ENCODE measurements at regions not wholly inside any gene's neighbourhood (a gene's known extent, or its start where the extent isn't known, plus 50 kb on each side); places are given as distances from the start of the nearest gene placed in this dataset.
"Not testable (repeated sequence)": the region's sequence is repeated elsewhere in the genome, so short reads cannot be mapped to it uniquely, and the experiment has no call there.

DNA sequence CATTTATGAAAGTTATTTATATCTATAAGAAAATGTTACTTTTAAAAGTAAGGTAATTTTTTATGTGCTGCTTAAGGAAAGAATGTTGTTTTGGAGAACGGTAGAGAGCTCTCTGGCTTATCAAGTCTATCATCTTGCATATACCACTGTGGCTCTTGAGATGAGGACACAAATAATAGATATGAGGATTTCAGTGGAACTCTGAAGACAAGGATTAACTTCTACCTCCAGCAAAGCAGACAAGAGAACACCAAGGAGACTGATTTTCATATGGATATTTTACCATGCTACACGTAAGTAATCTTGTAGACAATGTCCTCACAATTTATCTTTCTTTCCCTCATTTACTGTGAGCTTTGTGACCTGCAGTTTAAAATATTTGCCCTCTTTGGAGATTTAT is 557.5 kb upstream of the NDST4 start:
- no peak for FAIRE-seq

GRCh38 chr4:115668396-115668795 is 555.0 kb upstream of the NDST4 start:
- FAIRE-seq (no peak), DNase-seq (ENCODE audit: low spot score) (no peak)

More for the DNA sequence above, 557.5 kb upstream of the NDST4 start:
- DNase-seq (ENCODE audit: low spot score): no peak

DNA sequence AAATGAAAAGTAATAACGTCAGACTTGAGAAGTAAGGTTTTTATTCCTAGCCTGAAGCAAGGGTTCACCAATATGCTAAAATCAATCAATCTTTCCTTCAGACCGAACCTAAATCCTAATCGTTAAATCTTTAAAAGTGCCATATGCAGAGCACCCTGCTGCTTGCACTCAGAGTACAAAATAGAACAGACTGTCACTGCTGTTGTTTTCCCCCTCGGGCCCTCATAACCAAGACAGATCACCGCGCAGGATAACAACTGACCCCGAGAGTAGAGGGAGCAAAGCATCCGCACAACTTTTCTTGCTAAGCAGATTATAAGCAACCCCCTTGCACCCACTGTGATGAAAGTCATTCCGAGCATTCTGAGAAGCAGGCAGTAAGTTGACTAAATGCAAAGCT is 550.9 kb upstream of the NDST4 start:
- FAIRE-seq: no peak
- DNase-seq (ENCODE audit: low spot score): no peak

DNA sequence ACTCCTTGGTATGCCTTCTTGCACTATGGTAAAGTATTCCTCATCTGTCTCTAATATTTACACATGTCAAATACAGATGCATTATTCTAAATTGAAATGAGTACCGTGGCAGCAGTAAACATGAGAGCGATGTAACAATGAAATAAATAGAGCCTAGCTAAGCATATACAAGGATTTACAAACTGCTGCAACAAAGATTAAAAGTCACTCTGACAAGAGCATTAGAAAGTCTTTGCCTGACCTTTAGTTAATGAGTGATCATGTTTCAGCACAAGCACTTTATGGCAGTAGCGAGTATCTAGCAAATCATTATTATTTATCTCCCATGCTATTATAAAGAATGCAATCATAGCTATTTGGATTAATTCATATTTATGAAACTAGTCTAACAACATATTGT is 547.0 kb upstream of the NDST4 start:
- no peak for FAIRE-seq
- no peak for DNase-seq (ENCODE audit: low spot score)

GRCh38 chr4:115657991-115658650 is 544.7 kb upstream of the NDST4 start:
- DNase-seq (ENCODE audit: low spot score) (no peak), FAIRE-seq (no peak)

GRCh38 chr4:115655626-115656025 is 542.2 kb upstream of the NDST4 start:
- no peak for FAIRE-seq
- no peak for DNase-seq (ENCODE audit: low spot score)

DNA sequence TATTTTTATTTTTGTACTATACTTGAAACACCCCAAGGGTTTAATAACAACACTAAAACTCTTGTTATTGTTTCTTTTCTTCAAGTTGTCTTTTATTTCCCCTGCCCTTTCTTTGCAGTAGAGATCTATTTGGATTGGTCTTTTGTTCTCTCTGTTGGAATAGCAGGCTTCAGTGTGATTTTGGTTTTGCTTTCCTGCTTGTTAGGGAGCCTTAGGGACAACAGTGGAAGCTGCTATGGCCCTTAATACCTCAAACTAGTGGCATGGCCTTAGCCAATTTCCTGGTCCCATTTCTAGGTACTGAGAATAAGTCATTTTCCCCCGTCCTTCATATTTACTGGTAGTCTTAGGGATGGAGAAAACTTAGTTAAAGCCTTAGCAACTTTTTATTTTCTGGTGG is 535.4 kb upstream of the NDST4 start:
- no peak for DNase-seq (ENCODE audit: low spot score)
- no peak for FAIRE-seq

GRCh38 chr4:115629270-115629669 is 515.9 kb upstream of the NDST4 start:
- no peak for FAIRE-seq
- DNase-seq (ENCODE audit: low spot score): no peak

- FAIRE-seq: no peak
- DNase-seq (ENCODE audit: low spot score): no peak
These were observed 496.2 kb upstream of the NDST4 start for GRCh38 chr4:115609631-115610030.

GRCh38 chr4:115607311-115607710 is 493.9 kb upstream of the NDST4 start:
- DNase-seq (ENCODE audit: low spot score) (no peak), FAIRE-seq (no peak)

- DNase-seq (ENCODE audit: low spot score) (no peak), FAIRE-seq (no peak)
These were observed 483.0 kb upstream of the NDST4 start for GRCh38 chr4:115596265-115597001.

- DNase-seq (ENCODE audit: low spot score): no peak
- no peak for FAIRE-seq
These were observed 467.5 kb upstream of the NDST4 start for GRCh38 chr4:115580901-115581300.

DNA sequence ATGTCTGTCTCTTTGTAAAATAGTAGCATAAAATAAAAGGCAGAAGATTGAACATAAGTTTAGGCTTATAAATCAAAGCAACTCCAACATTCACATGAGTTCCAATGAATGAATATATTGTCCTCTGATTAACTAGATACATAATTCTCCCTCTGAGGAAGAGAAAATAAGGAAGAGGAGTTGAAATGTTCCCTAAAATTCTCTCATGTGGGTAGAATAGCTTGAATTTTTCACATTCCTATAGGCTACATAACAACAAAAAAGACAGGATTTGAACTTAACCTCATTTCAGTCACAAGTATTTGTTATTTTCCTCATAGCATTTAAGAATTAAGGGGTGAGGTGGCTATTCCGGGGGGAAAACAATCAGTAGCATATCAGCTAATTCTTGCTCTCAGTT is 462.4 kb upstream of the NDST4 start:
- DNase-seq (ENCODE audit: low spot score): no peak
- no peak for FAIRE-seq

- FAIRE-seq: no peak
- no peak for DNase-seq (ENCODE audit: low spot score)
These were observed 449.1 kb upstream of the NDST4 start for GRCh38 chr4:115562506-115562905.

GRCh38 chr4:115548123-115548522 is 434.7 kb upstream of the NDST4 start:
- no peak for FAIRE-seq
- DNase-seq (ENCODE audit: low spot score): no peak

DNA sequence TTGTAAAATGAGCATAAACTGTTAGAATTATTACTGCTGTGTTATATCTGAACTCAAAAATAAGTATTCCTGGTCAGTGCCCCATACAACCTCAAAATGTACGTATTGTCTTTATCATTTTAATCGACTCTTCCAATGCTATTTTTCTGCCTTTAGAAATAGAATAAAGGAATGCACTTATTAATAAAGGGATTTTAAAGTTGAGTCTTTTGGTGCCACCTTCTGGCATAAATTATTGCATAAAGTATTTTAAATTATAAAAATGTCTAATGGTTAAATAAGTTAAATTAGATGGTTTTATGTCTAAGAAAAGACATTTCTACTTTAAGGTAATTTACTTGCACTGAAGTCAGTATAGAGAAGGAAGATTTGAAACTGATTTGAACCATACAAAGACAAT is 424.0 kb upstream of the NDST4 start:
- no peak for FAIRE-seq
- DNase-seq (ENCODE audit: low spot score): no peak

DNA sequence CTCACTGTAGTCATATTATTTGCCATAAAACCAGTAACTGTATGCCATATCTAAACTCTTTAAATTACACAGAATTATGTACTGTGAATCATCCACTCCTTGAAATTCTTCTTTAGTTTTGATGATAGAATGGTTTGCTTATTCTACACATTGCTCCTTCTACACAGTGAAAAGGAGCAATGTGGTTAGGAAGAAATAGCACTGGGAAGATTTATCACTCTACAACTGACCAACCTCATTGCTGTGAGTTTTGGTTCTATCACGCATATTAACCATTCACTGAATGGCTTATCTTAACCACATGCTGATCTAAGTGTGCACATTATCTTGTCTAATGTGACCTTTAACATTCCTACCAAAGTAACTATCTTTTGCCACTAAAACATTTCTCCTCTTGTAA is 415.7 kb upstream of the NDST4 start:
- no peak for DNase-seq (ENCODE audit: low spot score)
- FAIRE-seq: no peak

GRCh38 chr4:115519476-115519875 is 406.1 kb upstream of the NDST4 start:
- not testable (repeated sequence) for FAIRE-seq; DNase-seq (ENCODE audit: low spot score)

DNA sequence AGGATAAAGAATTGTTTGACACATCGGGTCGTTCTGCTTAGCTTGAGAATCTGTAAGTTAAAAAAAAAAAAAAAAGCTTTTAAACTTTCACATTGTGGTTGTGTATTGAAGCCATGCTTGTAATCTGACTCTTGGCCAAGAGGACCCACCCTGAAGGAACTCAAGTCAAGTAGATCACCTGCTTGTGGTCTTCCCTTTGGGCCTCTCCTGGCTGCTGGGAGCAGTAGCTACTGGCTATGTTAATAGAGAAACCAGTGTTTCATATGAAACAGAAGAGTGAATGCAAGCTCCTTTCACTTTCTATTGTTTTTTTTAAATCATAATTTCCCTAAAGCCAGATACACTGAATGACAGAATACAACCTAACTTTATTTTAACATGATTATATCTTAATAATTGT is 402.4 kb upstream of the NDST4 start:
- no peak for FAIRE-seq
- no peak for DNase-seq (ENCODE audit: low spot score)

DNA sequence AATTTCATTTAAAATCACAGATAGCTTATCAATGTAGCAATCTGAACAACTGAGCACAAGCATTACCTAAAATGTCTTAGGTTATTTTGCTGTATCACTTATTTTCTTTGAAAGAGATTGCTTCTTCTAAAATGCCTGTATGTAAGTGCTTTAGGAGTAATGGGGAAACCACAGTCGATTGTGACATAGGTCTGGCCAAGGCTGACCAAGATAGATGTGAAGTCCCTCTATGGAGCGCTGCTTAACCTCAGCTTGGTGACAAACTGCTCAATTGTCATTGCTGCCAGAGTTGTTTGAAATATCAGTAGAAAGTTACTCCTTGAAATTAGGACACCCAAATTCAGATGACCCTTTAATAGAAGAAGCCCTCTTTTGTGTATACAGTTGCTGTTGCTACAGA is 401.9 kb upstream of the NDST4 start:
- no peak for FAIRE-seq

GRCh38 chr4:115514675-115515074 is 401.3 kb upstream of the NDST4 start:
- DNase-seq (ENCODE audit: low spot score): no peak
- FAIRE-seq: no peak

More for the DNA sequence above, 401.9 kb upstream of the NDST4 start:
- DNase-seq (ENCODE audit: low spot score): no peak

GRCh38 chr4:115505326-115505725 is 391.9 kb upstream of the NDST4 start:
- FAIRE-seq: no peak
- DNase-seq (ENCODE audit: low spot score): no peak

- FAIRE-seq (no peak), DNase-seq (ENCODE audit: low spot score) (no peak)
These were observed 388.2 kb upstream of the NDST4 start for GRCh38 chr4:115501656-115502055.

All from RCC 7860 (cell line).